PFSK-1 (cell line): ENCODE measurements at regions not wholly inside any gene's neighbourhood (a gene's known extent, or its start where the extent isn't known, plus 50 kb on each side); places are given as distances from the start of the nearest gene placed in this dataset.

Source experiments
- POLR2AphosphoS5 ChIP-seq: IDR thresholded peaks from 2 replicates; pipeline ENCODE4 v1.6.1; 2012; ENCODE audit warnings: low read depth, mild to moderate bottlenecking, control low read depth, low read length, moderate library complexity
- SIN3A ChIP-seq: IDR thresholded peaks from 2 replicates; pipeline ENCODE4 v1.6.1; 2012; ENCODE audit warnings: mild to moderate bottlenecking, low read length, moderate library complexity, borderline replicate concordance; ENCODE audit not compliant: insufficient read depth
- TAF1 ChIP-seq: IDR thresholded peaks from 2 replicates; pipeline ENCODE4 v1.6.1; 2012; ENCODE audit warnings: low read length, control low read depth, borderline replicate concordance; ENCODE audit not compliant: insufficient read depth

- no peak for TF ChIP-seq TAF1
- TF ChIP-seq POLR2AphosphoS5: no peak
- no peak for TF ChIP-seq SIN3A
Observed at GRCh38 chr20:7463290-7463689, 477.0 kb downstream of the HAO1 start.
